DMS79 treated with DMSO at 0.1 percent for 48 hours (cell line): ENCODE measurements at regions not wholly inside any gene's neighbourhood (a gene's known extent, or its start where the extent isn't known, plus 50 kb on each side); places are given as distances from the start of the nearest gene placed in this dataset.
"Not testable (repeated sequence)": the region's sequence is repeated elsewhere in the genome, so short reads cannot be mapped to it uniquely, and the experiment has no call there.

Experiments
- DNase-seq: peaks from one replicate; lab custom pipeline; 2025; lab: John Stamatoyannopoulos, UW

- not testable (repeated sequence) for DNase-seq
These were observed 268.4 kb downstream of the ZNF37A start for GRCh38 chr10:38362514-38362913.

- DNase-seq, result not testable (repeated sequence)
These were observed 269.9 kb downstream of the ZNF37A start for GRCh38 chr10:38364073-38364472.

- DNase-seq, result not testable (repeated sequence)
These were observed 271.8 kb downstream of the ZNF37A start for GRCh38 chr10:38365917-38366316.

- not testable (repeated sequence) for DNase-seq
These were observed 289.7 kb downstream of the ZNF37A start for GRCh38 chr10:38383800-38384199.

- DNase-seq, result not testable (repeated sequence)
These were observed 292.7 kb downstream of the ZNF37A start for GRCh38 chr10:38386869-38387268.

GRCh38 chr10:38390725-38391124, 296.6 kb downstream of the ZNF37A start:
- DNase-seq, result not testable (repeated sequence)

GRCh38 chr10:38395465-38395864, 301.3 kb downstream of the ZNF37A start:
- DNase-seq, result not testable (repeated sequence)

GRCh38 chr10:38396178-38396954, 302.2 kb downstream of the ZNF37A start:
- DNase-seq, result not testable (repeated sequence)

- DNase-seq, result not testable (repeated sequence)
These were observed 307.4 kb downstream of the ZNF37A start for GRCh38 chr10:38401565-38401964.

GRCh38 chr10:38402442-38403346, 308.6 kb downstream of the ZNF37A start:
- DNase-seq, result peak; percentile 39

GRCh38 chr10:38403347-38404117, 309.4 kb downstream of the ZNF37A start:
- not testable (repeated sequence) for DNase-seq

- DNase-seq, result not testable (repeated sequence)
These were observed 329.5 kb downstream of the ZNF37A start for GRCh38 chr10:38423634-38424033.

- not testable (repeated sequence) for DNase-seq
These were observed 336.1 kb downstream of the ZNF37A start for GRCh38 chr10:38430242-38430641.

- DNase-seq, result not testable (repeated sequence)
These were observed 343.2 kb downstream of the ZNF37A start for GRCh38 chr10:38437359-38437758.

- not testable (repeated sequence) for DNase-seq
These were observed 354.6 kb downstream of the ZNF37A start for GRCh38 chr10:38448614-38449355.

- not testable (repeated sequence) for DNase-seq
These were observed 355.5 kb downstream of the ZNF37A start for GRCh38 chr10:38449618-38450017.

GRCh38 chr10:38450372-38451057, 356.4 kb downstream of the ZNF37A start:
- DNase-seq, result not testable (repeated sequence)

GRCh38 chr10:38451306-38451967, 357.3 kb downstream of the ZNF37A start:
- not testable (repeated sequence) for DNase-seq
